GM18951 (cell line): ENCODE measurements at regions not wholly inside any gene's neighbourhood (a gene's known extent, or its start where the extent isn't known, plus 50 kb on each side); places are given as distances from the start of the nearest gene placed in this dataset.
"Not testable (repeated sequence)": the region's sequence is repeated elsewhere in the genome, so short reads cannot be mapped to it uniquely, and the experiment has no call there.

Experiments used
- POLR2A ChIP-seq: IDR thresholded peaks from 4 replicates; pipeline ENCODE4 v1.6.1; 2011; ENCODE audit warnings: mild to moderate bottlenecking; ENCODE audit not compliant: insufficient read length, insufficient read depth; ENCODE audit errors: extremely low read depth
- in situ Hi-C: fragments of 300-500 bp; cut with MboI; formaldehyde crosslinking; loops from one replicate; pipeline ENCODE4 v1.12.0; 2022; ENCODE audit warnings: low sequenced_read_pairs, mixed read lengths, inconsistent platforms; ENCODE audit not compliant: unreplicated experiment

GRCh38 chr1:182217967-182218366 is 156.5 kb upstream of the ZNF648 start:
- no peak for TF ChIP-seq POLR2A

GRCh38 chr1:182217071-182217470 is 155.6 kb upstream of the ZNF648 start:
- in situ Hi-C loops, result no loop called here
- no peak for TF ChIP-seq POLR2A

More at GRCh38 chr1:182217967-182218366, 156.5 kb upstream of the ZNF648 start:
- in situ Hi-C loops, result no loop called here

GRCh38 chr1:182215764-182216163 is 154.3 kb upstream of the ZNF648 start:
- in situ Hi-C loops, result no loop called here
- no peak for TF ChIP-seq POLR2A

- in situ Hi-C loops, result no loop called here
- TF ChIP-seq POLR2A, result no peak
These were observed 151.7 kb upstream of the ZNF648 start for GRCh38 chr1:182213163-182213562.

GRCh38 chr1:182211386-182211785 is 149.9 kb upstream of the ZNF648 start:
- no peak for TF ChIP-seq POLR2A
- in situ Hi-C loops, result no loop called here

GRCh38 chr1:182210417-182210816 is 148.9 kb upstream of the ZNF648 start:
- no peak for TF ChIP-seq POLR2A
- in situ Hi-C loops, result no loop called here

- TF ChIP-seq POLR2A, result no peak
- in situ Hi-C loops, result no loop called here
These were observed 145.8 kb upstream of the ZNF648 start for GRCh38 chr1:182207300-182207699.

GRCh38 chr1:182206626-182207239 is 145.2 kb upstream of the ZNF648 start:
- in situ Hi-C loops, result no loop called here
- TF ChIP-seq POLR2A, result no peak

GRCh38 chr1:182205351-182206022 is 144.0 kb upstream of the ZNF648 start:
- no peak for TF ChIP-seq POLR2A
- in situ Hi-C loops, result no loop called here

GRCh38 chr1:182203191-182203875 is 141.8 kb upstream of the ZNF648 start:
- in situ Hi-C loops, result no loop called here
- no peak for TF ChIP-seq POLR2A

GRCh38 chr1:182201490-182201889 is 140.0 kb upstream of the ZNF648 start:
- in situ Hi-C loops, result not testable (repeated sequence)

GRCh38 chr1:182200025-182200812 is 138.7 kb upstream of the ZNF648 start:
- no peak for TF ChIP-seq POLR2A
- in situ Hi-C loops, result no loop called here

- in situ Hi-C loops, result no loop called here
- TF ChIP-seq POLR2A, result no peak
These were observed 136.6 kb upstream of the ZNF648 start for GRCh38 chr1:182198006-182198605.
